ENCODE measurements at regions not wholly inside any gene's neighbourhood (a gene's known extent, or its start where the extent isn't known, plus 50 kb on each side); places are given as distances from the start of the nearest gene placed in this dataset.

DNA sequence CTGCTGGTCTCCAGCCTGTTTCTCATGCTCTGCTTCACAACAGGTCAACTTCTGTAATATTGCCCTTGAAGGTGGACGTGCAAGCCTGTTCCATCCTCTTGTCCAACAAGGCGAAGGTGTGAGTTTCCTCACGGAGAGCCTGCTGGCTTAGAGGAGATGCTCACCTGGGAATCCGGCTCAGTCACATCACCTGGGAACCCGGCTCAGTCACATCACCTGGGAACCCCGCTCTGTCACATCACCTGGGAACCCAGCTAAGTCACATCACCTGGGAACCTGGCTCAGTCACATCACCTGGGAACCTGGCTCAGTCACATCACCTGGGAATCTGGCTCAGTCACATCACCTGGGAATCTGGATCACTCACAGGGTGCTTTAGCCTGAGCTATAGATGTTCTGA is 230.1 kb downstream of the ERMARD start:
- no peak for TF ChIP-seq CTCF (conservative IDR thresholded peaks at IDR 0.05; ENCODE audit: low read depth in 2 of 2)
- TF ChIP-seq POLR2AphosphoS5 (IDR thresholded peaks at IDR 0.05; ENCODE audit: low read depth) = no peak
- TF ChIP-seq EZH2phosphoT487 (IDR thresholded peaks at IDR 0.05; ENCODE audit: unreplicated experiment) = no peak
- no peak for TF ChIP-seq ETS1 (IDR thresholded peaks at IDR 0.05)
- TF ChIP-seq, protein P1, sequence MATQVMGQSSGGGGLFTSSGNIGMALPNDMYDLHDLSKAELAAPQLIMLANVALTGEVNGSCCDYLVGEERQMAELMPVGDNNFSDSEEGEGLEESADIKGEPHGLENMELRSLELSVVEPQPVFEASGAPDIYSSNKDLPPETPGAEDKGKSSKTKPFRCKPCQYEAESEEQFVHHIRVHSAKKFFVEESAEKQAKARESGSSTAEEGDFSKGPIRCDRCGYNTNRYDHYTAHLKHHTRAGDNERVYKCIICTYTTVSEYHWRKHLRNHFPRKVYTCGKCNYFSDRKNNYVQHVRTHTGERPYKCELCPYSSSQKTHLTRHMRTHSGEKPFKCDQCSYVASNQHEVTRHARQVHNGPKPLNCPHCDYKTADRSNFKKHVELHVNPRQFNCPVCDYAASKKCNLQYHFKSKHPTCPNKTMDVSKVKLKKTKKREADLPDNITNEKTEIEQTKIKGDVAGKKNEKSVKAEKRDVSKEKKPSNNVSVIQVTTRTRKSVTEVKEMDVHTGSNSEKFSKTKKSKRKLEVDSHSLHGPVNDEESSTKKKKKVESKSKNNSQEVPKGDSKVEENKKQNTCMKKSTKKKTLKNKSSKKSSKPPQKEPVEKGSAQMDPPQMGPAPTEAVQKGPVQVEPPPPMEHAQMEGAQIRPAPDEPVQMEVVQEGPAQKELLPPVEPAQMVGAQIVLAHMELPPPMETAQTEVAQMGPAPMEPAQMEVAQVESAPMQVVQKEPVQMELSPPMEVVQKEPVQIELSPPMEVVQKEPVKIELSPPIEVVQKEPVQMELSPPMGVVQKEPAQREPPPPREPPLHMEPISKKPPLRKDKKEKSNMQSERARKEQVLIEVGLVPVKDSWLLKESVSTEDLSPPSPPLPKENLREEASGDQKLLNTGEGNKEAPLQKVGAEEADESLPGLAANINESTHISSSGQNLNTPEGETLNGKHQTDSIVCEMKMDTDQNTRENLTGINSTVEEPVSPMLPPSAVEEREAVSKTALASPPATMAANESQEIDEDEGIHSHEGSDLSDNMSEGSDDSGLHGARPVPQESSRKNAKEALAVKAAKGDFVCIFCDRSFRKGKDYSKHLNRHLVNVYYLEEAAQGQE (IDR thresholded peaks at IDR 0.05; ENCODE audit: unreplicated experiment) = no peak

All from GM23338 (cell line).